ENCODE measurements at regions not wholly inside any gene's neighbourhood (a gene's known extent, or its start where the extent isn't known, plus 50 kb on each side); places are given as distances from the start of the nearest gene placed in this dataset.

- peak; percentile 34 for TF ChIP-seq CTCF (conservative IDR thresholded peaks at IDR 0.05)
- H3K27ac ChIP-seq (ENCODE audit: insufficient read length, low read depth, low read length), result no peak overlapping the region
- H3K79me1 ChIP-seq (ENCODE audit: insufficient read depth, low read depth, low read length, poor library complexity, severe bottlenecking), result no peaks in the 10 kb centered on the region
- H2BK12ac ChIP-seq (ENCODE audit: insufficient read length, low read depth, low read length), result no peak overlapping the region
- no peak overlapping the region for H2BK5ac ChIP-seq (ENCODE audit: insufficient read length, low read length)
- H3K23me2 ChIP-seq (ENCODE audit: insufficient read length, low read depth, low read length, poor library complexity, severe bottlenecking), result no peaks in the 10 kb centered on the region
- no peak overlapping the region for H3K18ac ChIP-seq (ENCODE audit: insufficient read length, low read depth, low read length)
- H4K8ac ChIP-seq (replicated peaks; ENCODE audit: insufficient read length, low read depth, low read length), result no peak overlapping the region
- no peaks in the 10 kb centered on the region for H3K79me2 ChIP-seq (ENCODE audit: insufficient read depth, low read length)
- Mint-ChIP-seq H3K27me3 (ENCODE audit: low read depth) (no peaks in the 10 kb centered on the region; the same call in 1 of the 2 replicates), H3K4me3 (no peak overlapping the region), H3K27ac (no peak overlapping the region), H3K36me3 (ENCODE audit: insufficient read depth in 1 of 3, low read depth in 3 of 3) (no peaks in the 10 kb centered on the region), H3K4me1 (peaks cover 3 to 4% of the 10 kb centered on the region in 2 experiments), H3K9me3 (peaks cover 0 to 4% of the 10 kb centered on the region in 2 experiments; a peak in 1 of 5 replicates)
- H4K91ac ChIP-seq (ENCODE audit: insufficient read length, low read depth, low read length), result no peak overlapping the region
- H3K23ac ChIP-seq (ENCODE audit: insufficient read length, low read depth, low read length), result no peak overlapping the region
- no peaks in the 10 kb centered on the region for H3K27me3 ChIP-seq (ENCODE audit: insufficient read depth, low read length)
- no peak overlapping the region for H2BK120ac ChIP-seq (ENCODE audit: low read depth, low read length, poor library complexity, severe bottlenecking)
- no peaks in the 10 kb centered on the region for H3K9me3 ChIP-seq (ENCODE audit: control insufficient read depth, low read depth, low read length)
- no peak overlapping the region for H2AFZ ChIP-seq (ENCODE audit: low read length)
- H3K14ac ChIP-seq (ENCODE audit: insufficient read depth, low read length), result no peak overlapping the region
- H3K56ac ChIP-seq (ENCODE audit: insufficient read length, low read depth, low read length), result no peak overlapping the region
- no peak overlapping the region for H4K5ac ChIP-seq (ENCODE audit: insufficient read length, low read depth, low read length)
- no peak overlapping the region for H3K4ac ChIP-seq (ENCODE audit: low read depth, low read length)
- H3K4me2 ChIP-seq (ENCODE audit: insufficient read depth, insufficient read length, low read length), result no peak overlapping the region
- H2BK20ac ChIP-seq (ENCODE audit: low read depth, low read length, poor library complexity, severe bottlenecking), result no peak overlapping the region
- H3K4me1 ChIP-seq (ENCODE audit: insufficient read depth, low read length), result no peaks in the 10 kb centered on the region
- DNase-seq, result no peak
- H3K9ac ChIP-seq (ENCODE audit: extremely low read depth, insufficient read length, low read length), result no peak overlapping the region
- H3T11ph ChIP-seq (ENCODE audit: low read length), result no peak overlapping the region
- H2AK5ac ChIP-seq (ENCODE audit: insufficient read length, low read length), result no peak overlapping the region
- no peak overlapping the region for H2BK15ac ChIP-seq (ENCODE audit: low read depth, low read length)
- H4K20me1 ChIP-seq (ENCODE audit: control insufficient read depth, insufficient read depth, insufficient read length), result no peaks in the 10 kb centered on the region
These were observed 296.6 kb upstream of the PCSK5 start for GRCh38 chr9:75593920-75594319.

All from H9 (cell line).